H54 (cell line): ENCODE measurements at regions not wholly inside any gene's neighbourhood (a gene's known extent, or its start where the extent isn't known, plus 50 kb on each side); places are given as distances from the start of the nearest gene placed in this dataset.

Experiments
- DNase-seq: peaks from one replicate; pipeline ENCODE4 v3.0.0; 2011; ENCODE audit warnings: low spot score, mixed read lengths; ENCODE audit not compliant: insufficient read length
- FAIRE-seq: peaks from 3 replicates; lab custom pipeline; 2011; peaks lifted over from hg19 to GRCh38; lab: Jason Lieb, UNC
- POLR2A ChIP-seq: IDR thresholded peaks from 2 replicates; pipeline ENCODE4 v1.6.1; 2011; ENCODE audit warnings: low read depth, mild to moderate bottlenecking, low read length

GRCh38 chr4:54493862-54494261, 163.9 kb upstream of the KIT start:
- no peak for TF ChIP-seq POLR2A
- FAIRE-seq (no peak), DNase-seq (no peak)

GRCh38 chr4:54495091-54495490, 162.7 kb upstream of the KIT start:
- FAIRE-seq (no peak), DNase-seq (no peak)
- TF ChIP-seq POLR2A = no peak

GRCh38 chr4:54495641-54496040, 162.1 kb upstream of the KIT start:
- FAIRE-seq = no peak
- DNase-seq = no peak
- TF ChIP-seq POLR2A = no peak

- DNase-seq = no peak
- FAIRE-seq = no peak
- TF ChIP-seq POLR2A = no peak
Measured at GRCh38 chr4:54496412-54496811, 161.3 kb upstream of the KIT start.

GRCh38 chr4:54497947-54498346, 159.8 kb upstream of the KIT start:
- DNase-seq = no peak
- FAIRE-seq = no peak
- no peak for TF ChIP-seq POLR2A

GRCh38 chr4:54498661-54499111, 159.1 kb upstream of the KIT start:
- no peak for TF ChIP-seq POLR2A
- DNase-seq (peak; percentile 22), FAIRE-seq (no peak)

- peak; percentile 26 for DNase-seq
- FAIRE-seq = no peak
- no peak for TF ChIP-seq POLR2A
Measured at GRCh38 chr4:54499308-54500074, 158.3 kb upstream of the KIT start.

GRCh38 chr4:54505362-54505761, 152.4 kb upstream of the KIT start:
- FAIRE-seq = no peak
- no peak for DNase-seq
- no peak for TF ChIP-seq POLR2A

- no peak for TF ChIP-seq POLR2A
- FAIRE-seq (no peak), DNase-seq (no peak)
Measured at GRCh38 chr4:54505996-54506395, 151.8 kb upstream of the KIT start.

- FAIRE-seq = no peak
- no peak for TF ChIP-seq POLR2A
- DNase-seq = no peak
Measured at GRCh38 chr4:54509057-54509456, 148.7 kb upstream of the KIT start.

- DNase-seq (peak; percentile 38), FAIRE-seq (peak; percentile 41)
Measured at GRCh38 chr4:54513204-54513603, 144.6 kb upstream of the KIT start.

GRCh38 chr4:54513741-54514140, 144.0 kb upstream of the KIT start:
- no peak for DNase-seq
- FAIRE-seq = no peak
- TF ChIP-seq POLR2A = no peak

More at GRCh38 chr4:54513204-54513603, 144.6 kb upstream of the KIT start:
- TF ChIP-seq POLR2A = no peak

GRCh38 chr4:54516556-54517215, 141.1 kb upstream of the KIT start:
- FAIRE-seq (no peak), DNase-seq (no peak)
- no peak for TF ChIP-seq POLR2A

GRCh38 chr4:54517781-54518444, 139.8 kb upstream of the KIT start:
- no peak for DNase-seq
- no peak for FAIRE-seq
- no peak for TF ChIP-seq POLR2A
